ENCODE measurements at regions not wholly inside any gene's neighbourhood (a gene's known extent, or its start where the extent isn't known, plus 50 kb on each side); places are given as distances from the start of the nearest gene placed in this dataset.

DNA sequence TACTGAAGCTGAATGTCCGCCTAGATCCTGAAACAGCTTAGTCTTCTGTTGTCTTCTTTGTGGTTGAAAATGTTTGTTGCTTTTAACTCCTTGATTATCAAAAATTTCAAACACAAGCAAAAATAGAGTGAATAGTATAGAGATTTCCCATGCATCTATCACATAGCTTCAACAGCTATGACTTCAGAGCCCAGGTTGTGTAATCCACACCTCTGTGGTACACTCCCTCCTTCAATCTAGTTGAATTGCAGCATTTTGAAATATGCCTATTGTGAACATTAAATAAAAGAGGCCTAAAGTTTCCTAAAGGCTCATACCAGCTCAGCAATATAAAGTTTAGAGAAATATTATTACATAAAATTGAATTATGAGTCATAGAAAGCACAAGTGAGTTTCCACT, 204.7 kb upstream of the HDAC9 start:
- CTCF ChIA-PET = no interaction called here
- Histone ChIP-seq H3K9me3 (ENCODE audit: control insufficient read depth, insufficient read depth, low read length) (no peaks in the 10 kb centered on the region), H3K36me3 (ENCODE audit: control insufficient read depth, insufficient read depth, low read length) (no peaks in the 10 kb centered on the region), H2BK15ac (ENCODE audit: low read depth, low read length) (no peak overlapping the region), H4K91ac (ENCODE audit: insufficient read depth, low read depth, low read length) (no peak overlapping the region), H2BK20ac (ENCODE audit: low read depth, low read length) (no peak overlapping the region), H3K27me3 (ENCODE audit: control insufficient read depth, insufficient read depth, low read length) (no peaks in the 10 kb centered on the region; the same call in none of the 2 replicates), H3K56ac (ENCODE audit: extremely low read depth, insufficient read depth, low read length) (no peak overlapping the region), H3K4ac (ENCODE audit: low read depth, low read length) (no peak overlapping the region), H3K23ac (ENCODE audit: low read depth, low read length) (no peak overlapping the region), H2AK9ac (replicated peaks; ENCODE audit: low read depth, low read length, poor library complexity) (no peak overlapping the region), H3K18ac (ENCODE audit: low read depth, low read length) (no peak overlapping the region), H3K14ac (replicated peaks; ENCODE audit: low read depth, low read length) (no peak overlapping the region), H2BK5ac (ENCODE audit: low read depth, low read length, poor library complexity, severe bottlenecking) (no peak overlapping the region), H3K4me1 (ENCODE audit: control insufficient read depth, insufficient read depth, low read length) (no peaks in the 10 kb centered on the region), H2BK120ac (ENCODE audit: low read depth, low read length) (no peak overlapping the region), H3K4me3 (ENCODE audit: insufficient read depth, low read depth, low read length) (no peak overlapping the region), H3K4me2 (ENCODE audit: low read depth, low read length) (no peak overlapping the region), H3K9me1 (ENCODE audit: insufficient read depth, low read length) (no peaks in the 10 kb centered on the region), H3K27ac (ENCODE audit: insufficient read depth, low read length) (no peak overlapping the region), H4K5ac (ENCODE audit: low read depth, low read length) (no peak overlapping the region), H4K8ac (ENCODE audit: low read depth in 2 of 2, low read length in 2 of 2) (no peak overlapping the region), H2AK5ac (ENCODE audit: low read depth, low read length) (no peak overlapping the region), H3K79me1 (ENCODE audit: low read depth in 1 of 2, low read length in 2 of 2) (no peaks in the 10 kb centered on the region), H2AFZ (replicated peaks; ENCODE audit: low read length, poor library complexity) (no peak overlapping the region), H3K9ac (ENCODE audit: low read depth, low read length) (no peak overlapping the region), H4K20me1 (ENCODE audit: insufficient read depth, low read length) (no peaks in the 10 kb centered on the region)
- dilution Hi-C loops (cut with HindIII; ENCODE audit: low sequenced_read_pairs, unreplicated experiment) (no loop called here), intact Hi-C loops (cut with micrococcal nuclease) (no loop called here), in situ Hi-C loops (cut with MboI; ENCODE audit: low sequenced_read_pairs) (no loop called here)
- BruUV-seq (replicated peaks) = no TSS peak
- no peak for ATAC-seq (ENCODE audit: low read depth)
- TF ChIP-seq RCOR1 (IDR thresholded peaks at IDR 0.05; ENCODE audit: insufficient replicate concordance, low read length) = no peak
- TF ChIP-seq, protein P1, sequence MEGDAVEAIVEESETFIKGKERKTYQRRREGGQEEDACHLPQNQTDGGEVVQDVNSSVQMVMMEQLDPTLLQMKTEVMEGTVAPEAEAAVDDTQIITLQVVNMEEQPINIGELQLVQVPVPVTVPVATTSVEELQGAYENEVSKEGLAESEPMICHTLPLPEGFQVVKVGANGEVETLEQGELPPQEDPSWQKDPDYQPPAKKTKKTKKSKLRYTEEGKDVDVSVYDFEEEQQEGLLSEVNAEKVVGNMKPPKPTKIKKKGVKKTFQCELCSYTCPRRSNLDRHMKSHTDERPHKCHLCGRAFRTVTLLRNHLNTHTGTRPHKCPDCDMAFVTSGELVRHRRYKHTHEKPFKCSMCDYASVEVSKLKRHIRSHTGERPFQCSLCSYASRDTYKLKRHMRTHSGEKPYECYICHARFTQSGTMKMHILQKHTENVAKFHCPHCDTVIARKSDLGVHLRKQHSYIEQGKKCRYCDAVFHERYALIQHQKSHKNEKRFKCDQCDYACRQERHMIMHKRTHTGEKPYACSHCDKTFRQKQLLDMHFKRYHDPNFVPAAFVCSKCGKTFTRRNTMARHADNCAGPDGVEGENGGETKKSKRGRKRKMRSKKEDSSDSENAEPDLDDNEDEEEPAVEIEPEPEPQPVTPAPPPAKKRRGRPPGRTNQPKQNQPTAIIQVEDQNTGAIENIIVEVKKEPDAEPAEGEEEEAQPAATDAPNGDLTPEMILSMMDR (conservative IDR thresholded peaks at IDR 0.05; ENCODE audit: low read depth, low read length) = no peak
- no CpG with 5 or more reads among the region's 1 CpG for WGBS, 2 experiments (ENCODE audit: extremely low coverage in 2 of 2, insufficient read length in 1 of 2)
- POLR2A ChIA-PET (ENCODE audit: unreplicated experiment) = no interaction called here
- no peak for DNase-seq

All from IMR-90 (cell line).